ENCODE measurements at regions not wholly inside any gene's neighbourhood (a gene's known extent, or its start where the extent isn't known, plus 50 kb on each side); places are given as distances from the start of the nearest gene placed in this dataset.
"Not testable (repeated sequence)": the region's sequence is repeated elsewhere in the genome, so short reads cannot be mapped to it uniquely, and the experiment has no call there.

- DNase-seq (ENCODE audit: low read depth, low spot score), result no peak
Observed at GRCh38 chr5:124871303-124871702, 124.9 kb upstream of the ZNF608 start.

DNA sequence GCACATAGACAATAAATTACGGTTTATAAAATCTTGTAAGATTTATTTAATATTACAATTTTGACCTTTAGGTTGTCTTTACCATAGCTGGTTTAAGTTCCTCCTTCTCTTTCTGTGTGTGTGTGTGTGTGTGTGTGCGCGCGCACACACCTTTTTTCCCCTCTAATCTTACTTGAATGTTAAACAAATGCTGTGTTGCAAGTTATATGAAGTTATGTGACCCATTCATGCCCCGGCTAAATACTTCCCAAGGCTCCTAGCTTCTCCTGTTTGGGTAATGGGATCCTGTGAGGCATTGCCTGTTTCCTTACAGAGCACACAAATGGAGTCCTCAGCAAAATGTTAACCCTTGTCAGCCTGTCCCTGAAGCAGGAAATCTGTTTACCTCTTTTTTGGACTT, 125.6 kb upstream of the ZNF608 start:
- no peak for DNase-seq (ENCODE audit: low read depth, low spot score)

DNA sequence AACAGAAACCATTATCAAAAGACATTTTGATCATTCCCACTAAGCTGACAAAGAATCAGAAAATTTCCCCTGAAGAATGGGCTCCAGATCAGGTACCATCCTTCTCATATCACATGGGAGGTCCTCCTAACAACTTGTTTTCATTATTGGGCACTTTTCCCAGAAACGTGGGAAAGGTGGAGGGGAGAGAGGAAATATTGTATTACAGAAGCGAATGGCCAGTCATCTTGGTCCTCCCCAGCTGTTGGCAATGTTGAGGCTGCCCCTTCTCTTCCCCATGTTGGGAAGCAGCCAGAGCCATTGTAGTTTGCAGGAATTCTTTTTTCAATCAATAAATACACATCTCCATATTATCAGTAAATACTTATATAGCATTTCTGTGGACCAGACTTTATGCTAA, 126.2 kb upstream of the ZNF608 start:
- no peak for DNase-seq (ENCODE audit: low read depth, low spot score)

GRCh38 chr5:124873188-124873587, 126.7 kb upstream of the ZNF608 start:
- no peak for DNase-seq (ENCODE audit: low read depth, low spot score)

DNA sequence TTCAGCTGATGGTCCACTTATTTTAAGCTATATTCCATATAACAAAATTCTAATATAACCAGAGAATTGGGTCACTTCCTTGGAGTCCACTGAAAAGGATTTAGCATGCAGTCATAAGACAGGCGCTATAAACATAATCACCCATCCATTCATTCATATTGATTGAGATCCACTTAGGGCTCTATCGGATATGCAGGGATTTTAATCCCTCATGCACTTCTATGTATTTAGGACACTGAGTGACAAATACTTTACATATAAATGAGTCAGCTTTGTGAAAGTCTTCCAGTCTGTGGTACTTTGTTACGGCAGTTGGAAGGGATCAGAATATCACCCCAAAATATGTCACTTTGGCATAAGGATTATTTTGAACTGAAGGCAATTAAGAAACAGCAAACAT, 127.3 kb upstream of the ZNF608 start:
- no peak for DNase-seq (ENCODE audit: low read depth, low spot score)

DNA sequence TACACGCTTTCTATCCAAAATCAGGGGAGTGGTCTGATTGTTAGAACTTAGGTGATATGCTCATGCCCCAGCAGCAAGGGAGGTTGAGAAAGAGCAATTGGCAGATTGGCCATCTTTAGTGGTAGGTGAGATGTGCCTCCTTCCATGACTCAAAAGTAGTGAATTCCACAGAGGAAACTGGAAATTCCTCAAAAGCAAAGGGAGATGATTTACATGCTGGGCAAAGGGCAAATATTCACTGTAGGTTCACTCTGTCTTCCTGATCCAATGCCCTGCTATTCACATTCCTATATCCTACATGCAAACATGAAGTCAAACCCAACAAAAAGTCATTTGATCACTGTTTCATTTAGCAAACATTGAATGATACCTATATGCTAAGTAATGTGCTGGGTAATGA, 130.1 kb upstream of the ZNF608 start:
- DNase-seq (ENCODE audit: low read depth, low spot score), result no peak

GRCh38 chr5:124876983-124877382, 130.5 kb upstream of the ZNF608 start:
- DNase-seq (ENCODE audit: low read depth, low spot score), result no peak

GRCh38 chr5:124877501-124878146, 131.2 kb upstream of the ZNF608 start:
- DNase-seq (ENCODE audit: low read depth, low spot score), result no peak

GRCh38 chr5:124878583-124879342, 132.3 kb upstream of the ZNF608 start:
- DNase-seq (ENCODE audit: low read depth, low spot score), result no peak

DNA sequence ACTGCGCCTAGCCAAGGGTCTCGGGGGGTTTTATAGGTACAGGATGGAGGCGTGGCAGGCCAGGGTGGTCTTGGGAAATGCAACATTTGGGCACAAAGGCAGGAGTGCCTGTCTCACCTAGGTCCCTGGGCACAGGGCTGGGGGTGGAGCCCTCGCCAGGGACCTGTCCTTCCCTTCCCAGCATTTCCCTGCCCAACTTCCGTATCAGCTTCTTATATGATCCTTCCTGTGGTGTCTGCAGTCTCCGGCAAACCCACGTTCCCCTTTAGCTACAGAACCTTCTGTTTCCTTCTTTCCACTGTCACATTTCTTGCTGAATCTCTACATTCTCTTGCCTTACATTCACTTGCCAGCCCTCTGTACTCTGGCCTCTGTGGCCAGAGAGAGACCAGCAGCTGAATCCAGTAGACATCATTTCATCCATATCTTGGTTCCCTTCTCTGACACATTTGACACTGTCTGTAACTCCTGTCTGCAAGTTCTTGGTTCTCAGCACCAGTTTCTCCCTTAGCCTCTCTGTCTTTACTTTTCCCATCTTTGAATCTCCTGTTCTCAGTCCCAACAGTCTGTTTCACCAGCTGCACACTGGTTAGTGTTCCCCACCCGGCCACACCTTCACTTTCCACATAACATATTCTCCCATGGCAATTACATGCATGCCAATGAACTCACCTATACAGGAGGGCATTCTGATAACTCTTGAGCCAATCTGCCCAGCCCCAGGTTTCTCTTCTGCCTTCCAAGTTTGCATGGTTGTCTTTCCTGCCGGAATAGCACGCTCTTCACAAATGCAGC, 134.7 kb upstream of the ZNF608 start:
- no peak for DNase-seq (ENCODE audit: low read depth, low spot score)

DNA sequence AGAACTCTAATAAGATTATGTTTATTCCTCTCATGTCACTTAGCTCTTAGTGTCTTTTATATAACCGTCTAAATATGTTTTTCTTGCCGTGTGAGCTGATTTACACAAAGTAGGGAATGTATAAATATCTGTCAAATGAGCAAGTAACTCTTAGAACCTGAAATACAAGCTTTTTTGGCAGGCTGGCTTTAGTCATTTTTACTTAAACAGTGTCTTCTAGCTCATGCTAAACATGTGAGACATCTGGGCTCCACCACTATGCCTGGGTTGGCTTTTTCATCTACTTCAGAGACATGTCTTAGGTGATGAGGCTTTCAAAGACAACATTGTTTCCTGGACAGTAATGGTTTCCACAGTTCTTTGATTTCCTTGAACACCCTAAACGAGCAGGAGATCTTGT, 137.2 kb upstream of the ZNF608 start:
- no peak for DNase-seq (ENCODE audit: low read depth, low spot score)

DNA sequence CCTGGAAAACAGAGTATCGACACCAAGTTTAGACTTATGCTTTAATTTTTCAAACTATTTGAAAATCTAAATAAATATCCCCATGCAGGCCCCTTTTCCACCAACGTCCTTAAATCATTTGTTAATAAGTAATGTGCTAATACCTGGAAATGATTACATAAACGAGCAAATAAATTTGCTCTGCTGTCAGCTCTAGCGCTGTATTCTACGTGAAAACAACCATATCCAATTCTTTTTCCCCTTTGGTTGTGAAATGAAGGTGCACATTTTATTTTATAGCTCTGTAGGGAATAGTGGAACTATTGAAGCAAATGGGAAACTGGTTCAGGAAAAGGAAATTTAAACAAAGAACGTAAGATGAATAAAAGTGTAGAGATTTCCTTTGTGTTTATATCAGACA, 137.7 kb upstream of the ZNF608 start:
- no peak for DNase-seq (ENCODE audit: low read depth, low spot score)

DNA sequence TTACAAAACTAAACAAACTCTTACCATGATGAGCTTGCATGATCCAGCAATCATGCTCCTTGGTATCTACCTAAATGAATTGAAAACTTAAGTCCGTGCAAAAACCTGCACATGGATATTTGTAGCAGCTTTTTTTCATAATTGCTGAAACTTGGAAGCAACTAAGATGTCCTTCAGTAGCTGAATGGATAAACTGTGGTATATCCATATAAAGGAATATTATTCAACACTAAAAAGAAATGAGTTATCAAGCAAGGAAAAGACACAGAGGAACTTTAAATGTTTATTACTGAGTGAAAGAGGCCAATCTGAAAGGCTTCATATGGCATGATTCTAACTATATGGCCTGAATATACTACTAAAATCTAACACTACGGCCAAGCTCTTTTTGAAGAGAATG, 139.1 kb upstream of the ZNF608 start:
- DNase-seq (ENCODE audit: low read depth, low spot score), result no peak

DNA sequence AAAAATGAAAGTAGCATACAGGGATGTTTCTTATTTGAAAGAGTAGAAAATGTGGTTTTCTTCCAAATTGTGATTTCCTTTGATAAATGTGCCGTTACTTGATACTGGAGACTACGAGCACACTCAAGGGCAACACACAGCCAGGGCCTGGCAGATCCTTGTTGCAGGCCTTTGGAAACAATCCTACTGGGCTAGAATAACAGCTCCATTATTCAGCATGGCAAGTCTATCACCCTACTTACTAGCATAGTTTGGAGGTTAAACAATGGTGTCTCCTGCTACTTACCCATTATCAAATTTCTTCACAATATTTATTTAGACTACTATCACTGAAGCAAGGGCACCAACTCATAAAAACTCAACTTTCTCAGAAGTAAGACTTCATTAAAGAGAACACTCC, 140.8 kb upstream of the ZNF608 start:
- no peak for DNase-seq (ENCODE audit: low read depth, low spot score)

DNA sequence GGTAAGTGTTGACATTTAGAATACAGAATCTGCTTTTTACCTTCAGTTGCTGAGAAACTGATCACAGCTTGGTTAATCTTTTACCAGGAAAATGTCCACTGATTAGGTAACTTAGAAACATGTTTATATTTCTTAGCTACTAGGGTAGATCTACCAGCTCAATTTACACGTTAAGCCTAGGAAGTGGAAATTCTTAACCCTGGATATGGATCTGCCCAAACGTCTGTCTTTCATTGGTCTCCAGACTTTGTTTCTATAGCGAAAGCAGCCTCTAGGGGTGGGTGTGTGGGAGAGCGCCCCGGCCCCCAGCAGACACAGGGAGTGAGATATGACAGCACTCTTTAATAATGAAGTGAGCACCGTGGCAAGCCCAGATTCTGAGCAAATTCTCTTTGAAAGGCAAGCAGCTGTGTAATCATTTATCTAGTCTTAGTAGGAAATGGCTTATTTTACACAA, 141.6 kb upstream of the ZNF608 start:
- DNase-seq (ENCODE audit: low read depth, low spot score), result no peak

GRCh38 chr5:124888622-124889485, 142.4 kb upstream of the ZNF608 start:
- no peak for DNase-seq (ENCODE audit: low read depth, low spot score)

DNA sequence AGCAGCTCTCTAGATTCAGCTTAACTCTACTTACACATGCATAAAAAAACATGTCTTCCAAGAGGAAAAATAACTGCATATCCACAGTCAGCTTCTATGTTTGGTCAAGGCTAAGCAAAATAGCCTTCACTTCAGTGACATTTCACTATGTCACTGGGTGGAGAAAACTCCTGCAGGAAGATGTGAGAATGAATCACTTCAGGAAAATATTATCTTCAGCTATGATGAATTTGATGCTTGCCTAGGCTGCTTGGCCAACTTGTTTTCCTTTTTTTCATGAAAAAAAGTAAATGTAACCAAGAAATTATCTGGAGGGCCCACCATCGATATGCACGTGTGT, 143.0 kb upstream of the ZNF608 start:
- DNase-seq (ENCODE audit: low read depth, low spot score), result no peak

- DNase-seq (ENCODE audit: low read depth, low spot score), result no peak
Observed at GRCh38 chr5:124889850-124890249, 143.4 kb upstream of the ZNF608 start.

GRCh38 chr5:124890442-124890841, 144.0 kb upstream of the ZNF608 start:
- not testable (repeated sequence) for DNase-seq (ENCODE audit: low read depth, low spot score)

- DNase-seq (ENCODE audit: low read depth, low spot score), result no peak
Observed at GRCh38 chr5:124891179-124891578, 144.7 kb upstream of the ZNF608 start.

DNA sequence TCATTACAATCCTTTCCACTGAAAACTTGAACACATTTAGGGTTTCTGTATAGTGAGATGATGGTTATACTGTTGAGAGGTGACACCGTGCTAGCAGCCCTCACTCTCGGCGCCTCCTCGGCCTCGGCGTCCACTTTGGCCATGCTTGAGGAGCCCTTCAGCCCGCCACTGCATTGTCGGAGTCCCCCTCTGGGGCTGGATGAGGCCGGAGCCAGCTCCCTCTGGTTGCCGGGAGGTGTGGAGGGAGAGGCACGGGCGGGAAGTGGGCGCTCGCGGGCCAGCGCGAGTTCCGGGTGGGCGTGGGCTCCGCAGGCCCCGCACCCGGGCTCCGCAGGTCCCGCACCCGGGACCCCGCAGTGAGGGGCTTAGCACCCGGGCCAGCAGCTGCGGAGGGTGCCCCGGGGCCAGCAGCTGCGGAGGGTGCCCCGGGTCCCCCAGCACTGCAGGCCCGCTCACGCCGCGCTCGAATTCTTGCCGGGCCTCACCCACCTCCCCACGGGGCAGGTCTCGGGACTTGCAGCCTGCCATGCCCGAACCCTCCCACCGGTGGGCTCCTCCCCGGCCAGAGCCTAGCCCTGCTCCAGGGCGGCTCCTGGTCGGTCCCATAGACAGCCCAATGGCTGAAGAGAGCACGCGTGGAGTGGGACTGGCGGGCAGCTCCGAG, 145.9 kb upstream of the ZNF608 start:
- DNase-seq (ENCODE audit: low read depth, low spot score), result no peak
